GM21381 (cell line): ENCODE measurements at regions not wholly inside any gene's neighbourhood (a gene's known extent, or its start where the extent isn't known, plus 50 kb on each side); places are given as distances from the start of the nearest gene placed in this dataset.
"Not testable (repeated sequence)": the region's sequence is repeated elsewhere in the genome, so short reads cannot be mapped to it uniquely, and the experiment has no call there.

Experiments
- ATAC-seq: cut with Tn5 transposase; IDR thresholded peaks from one replicate; pipeline ENCODE4 v1.9.1; 2021; ENCODE audit warnings: mild to moderate bottlenecking, moderate library complexity; ENCODE audit not compliant: unreplicated experiment

- ATAC-seq: no peak
These were observed 392.5 kb downstream of the CD83 start for GRCh38 chr6:14510038-14510437.

GRCh38 chr6:14511061-14511586 lies 393.6 kb downstream of the CD83 start:
- no peak for ATAC-seq

GRCh38 chr6:14512246-14512645 lies 394.7 kb downstream of the CD83 start:
- no peak for ATAC-seq

- ATAC-seq: no peak
These were observed 396.2 kb downstream of the CD83 start for GRCh38 chr6:14513496-14514393.

- no peak for ATAC-seq
These were observed 399.4 kb downstream of the CD83 start for GRCh38 chr6:14516956-14517355.

GRCh38 chr6:14517516-14518105 lies 400.0 kb downstream of the CD83 start:
- ATAC-seq: no peak

GRCh38 chr6:14518515-14519217 lies 401.1 kb downstream of the CD83 start:
- no peak for ATAC-seq

- no peak for ATAC-seq
These were observed 402.5 kb downstream of the CD83 start for GRCh38 chr6:14520029-14520428.

- no peak for ATAC-seq
These were observed 403.0 kb downstream of the CD83 start for GRCh38 chr6:14520536-14520935.

- ATAC-seq: no peak
These were observed 403.6 kb downstream of the CD83 start for GRCh38 chr6:14521141-14521540.

- not testable (repeated sequence) for ATAC-seq
These were observed 404.3 kb downstream of the CD83 start for GRCh38 chr6:14521861-14522260.

- ATAC-seq: no peak
These were observed 406.7 kb downstream of the CD83 start for GRCh38 chr6:14524319-14524718.

- ATAC-seq: no peak
These were observed 412.8 kb downstream of the CD83 start for GRCh38 chr6:14530385-14530784.

- ATAC-seq: no peak
These were observed 415.9 kb downstream of the CD83 start for GRCh38 chr6:14533446-14533845.

GRCh38 chr6:14537030-14537429 lies 419.5 kb downstream of the CD83 start:
- no peak for ATAC-seq

GRCh38 chr6:14540276-14540675 lies 422.7 kb downstream of the CD83 start:
- no peak for ATAC-seq

GRCh38 chr6:14540810-14541540 lies 423.4 kb downstream of the CD83 start:
- no peak for ATAC-seq

- ATAC-seq: no peak
These were observed 425.2 kb downstream of the CD83 start for GRCh38 chr6:14542670-14543366.

- no peak for ATAC-seq
These were observed 426.5 kb downstream of the CD83 start for GRCh38 chr6:14543971-14544585.

- ATAC-seq: no peak
These were observed 427.1 kb downstream of the CD83 start for GRCh38 chr6:14544666-14545065.
